ENCODE measurements at regions not wholly inside any gene's neighbourhood (a gene's known extent, or its start where the extent isn't known, plus 50 kb on each side); places are given as distances from the start of the nearest gene placed in this dataset.
"Not testable (repeated sequence)": the region's sequence is repeated elsewhere in the genome, so short reads cannot be mapped to it uniquely, and the experiment has no call there.

- Mint-ChIP-seq H3K27me3 (peaks cover 2% of the 10 kb centered on the region), H3K27ac (no peak overlapping the region), H3K4me3 (no peak overlapping the region), H3K4me1 (no peaks in the 10 kb centered on the region), H3K9me3 (peaks cover 4 to 15% of the 10 kb centered on the region in 2 donors)
- ATAC-seq = no peak
- no peak for DNase-seq
Measured at GRCh38 chr17:37859451-37859850, 64.8 kb upstream of the TBC1D3K start.

GRCh38 chr17:37858391-37858790 is 65.8 kb upstream of the TBC1D3K start:
- H3K9me3 Mint-ChIP-seq = peaks cover 4 to 15% of the 10 kb centered on the region in 2 donors
- H3K27ac Mint-ChIP-seq, H3K27me3 Mint-ChIP-seq, H3K4me1 Mint-ChIP-seq, DNase-seq, H3K4me3 Mint-ChIP-seq, ATAC-seq: not testable (repeated sequence)

- Mint-ChIP-seq H3K27me3 (no peaks in the 10 kb centered on the region), H3K4me3 (no peak overlapping the region), H3K27ac (no peak overlapping the region), H3K4me1 (no peaks in the 10 kb centered on the region), H3K9me3 (peaks cover 4 to 15% of the 10 kb centered on the region in 2 donors)
- ATAC-seq (no peak), DNase-seq (no peak)
Measured at GRCh38 chr17:37856245-37856644, 68.0 kb upstream of the TBC1D3K start.

- DNase-seq = no peak
- Mint-ChIP-seq H3K27ac (peak overlapping the region in 1 of 2 donors; percentile 59), H3K4me3 (no peak overlapping the region), H3K9me3 (no peaks in the 10 kb centered on the region), H3K27me3 (peaks cover 7% of the 10 kb centered on the region), H3K4me1 (peaks cover 31% of the 10 kb centered on the region)
- ATAC-seq = no peak
Measured at GRCh38 chr17:37849617-37849972, 74.6 kb upstream of the TBC1D3K start.

GRCh38 chr17:37848690-37849616 is 75.3 kb upstream of the TBC1D3K start:
- ATAC-seq = peak; percentile 91
- no peaks in the 10 kb centered on the region for H3K9me3 Mint-ChIP-seq
- peak overlapping the region; percentile 4 to 30 for H3K4me3 Mint-ChIP-seq
- peak; percentile 23 to 46 for DNase-seq
- peaks cover 7% of the 10 kb centered on the region for H3K27me3 Mint-ChIP-seq
- H3K27ac Mint-ChIP-seq = peak overlapping the region in 1 of 2 donors; percentile 59
- H3K4me1 Mint-ChIP-seq = peaks cover 38% of the 10 kb centered on the region

- H3K9me3 Mint-ChIP-seq = no peaks in the 10 kb centered on the region
- H3K4me3 Mint-ChIP-seq = no peak overlapping the region
- DNase-seq (peak in 1 of 2 donors; percentile 28), ATAC-seq (peak; percentile 63)
- no peak overlapping the region for H3K27ac Mint-ChIP-seq
- H3K27me3 Mint-ChIP-seq = peaks cover 7% of the 10 kb centered on the region
- H3K4me1 Mint-ChIP-seq = peaks cover 42% of the 10 kb centered on the region
Measured at GRCh38 chr17:37847811-37848331, 76.3 kb upstream of the TBC1D3K start.

- ATAC-seq = no peak
- H3K27ac Mint-ChIP-seq = no peak overlapping the region
- H3K4me1 Mint-ChIP-seq = peaks cover 42% of the 10 kb centered on the region
- no peaks in the 10 kb centered on the region for H3K9me3 Mint-ChIP-seq
- no peak for DNase-seq
- H3K27me3 Mint-ChIP-seq = peaks cover 10% of the 10 kb centered on the region
- H3K4me3 Mint-ChIP-seq = no peak overlapping the region
Measured at GRCh38 chr17:37847102-37847501, 77.1 kb upstream of the TBC1D3K start.

GRCh38 chr17:37844977-37845293 is 79.3 kb upstream of the TBC1D3K start:
- ATAC-seq (no peak), DNase-seq (no peak)
- H3K9me3 Mint-ChIP-seq = no peaks in the 10 kb centered on the region
- peaks cover 42% of the 10 kb centered on the region for H3K4me1 Mint-ChIP-seq
- peaks cover 17% of the 10 kb centered on the region for H3K27me3 Mint-ChIP-seq
- H3K4me3 Mint-ChIP-seq = peak overlapping the region; percentile 54 to 63
- H3K27ac Mint-ChIP-seq = no peak overlapping the region

GRCh38 chr17:37844158-37844976 is 79.8 kb upstream of the TBC1D3K start:
- Mint-ChIP-seq H3K27me3 (peaks cover 17% of the 10 kb centered on the region), H3K9me3 (no peaks in the 10 kb centered on the region), H3K4me3 (peak overlapping the region; percentile 54 to 63), H3K27ac (peak overlapping the region in 1 of 2 donors; percentile 22), H3K4me1 (peaks cover 40% of the 10 kb centered on the region)
- ATAC-seq = peak; percentile 82
- DNase-seq = peak; percentile 71

GRCh38 chr17:37842401-37842800 is 81.8 kb upstream of the TBC1D3K start:
- no peaks in the 10 kb centered on the region for H3K9me3 Mint-ChIP-seq
- H3K27ac Mint-ChIP-seq = no peak overlapping the region
- no peak for DNase-seq
- no peak for ATAC-seq
- H3K27me3 Mint-ChIP-seq = peaks cover 26% of the 10 kb centered on the region
- no peak overlapping the region for H3K4me3 Mint-ChIP-seq
- H3K4me1 Mint-ChIP-seq = peaks cover 21% of the 10 kb centered on the region

GRCh38 chr17:37841232-37841631 is 83.0 kb upstream of the TBC1D3K start:
- H3K4me1 Mint-ChIP-seq = peaks cover 16% of the 10 kb centered on the region
- ATAC-seq = no peak
- H3K27ac Mint-ChIP-seq = no peak overlapping the region
- peaks cover 26% of the 10 kb centered on the region for H3K27me3 Mint-ChIP-seq
- no peaks in the 10 kb centered on the region for H3K9me3 Mint-ChIP-seq
- no peak overlapping the region for H3K4me3 Mint-ChIP-seq
- no peak for DNase-seq

GRCh38 chr17:37840576-37840975 is 83.6 kb upstream of the TBC1D3K start:
- ATAC-seq (no peak), DNase-seq (no peak)
- H3K4me3 Mint-ChIP-seq = no peak overlapping the region
- peaks cover 19% of the 10 kb centered on the region for H3K27me3 Mint-ChIP-seq
- H3K27ac Mint-ChIP-seq = no peak overlapping the region
- H3K4me1 Mint-ChIP-seq = peaks cover 16% of the 10 kb centered on the region
- H3K9me3 Mint-ChIP-seq = no peaks in the 10 kb centered on the region

GRCh38 chr17:37839196-37839978 is 84.8 kb upstream of the TBC1D3K start:
- H3K4me1 Mint-ChIP-seq = peaks cover 16% of the 10 kb centered on the region
- H3K9me3 Mint-ChIP-seq = no peaks in the 10 kb centered on the region
- H3K27ac Mint-ChIP-seq = no peak overlapping the region
- no peak for ATAC-seq
- H3K27me3 Mint-ChIP-seq = peaks cover 19% of the 10 kb centered on the region
- no peak for DNase-seq
- no peak overlapping the region for H3K4me3 Mint-ChIP-seq

GRCh38 chr17:37838276-37838675 is 85.9 kb upstream of the TBC1D3K start:
- no peak for ATAC-seq
- no peak overlapping the region for H3K27ac Mint-ChIP-seq
- H3K9me3 Mint-ChIP-seq = no peaks in the 10 kb centered on the region
- no peak for DNase-seq
- H3K27me3 Mint-ChIP-seq = peaks cover 19% of the 10 kb centered on the region
- no peak overlapping the region for H3K4me3 Mint-ChIP-seq
- peaks cover 17% of the 10 kb centered on the region for H3K4me1 Mint-ChIP-seq

GRCh38 chr17:37836593-37836992 is 87.6 kb upstream of the TBC1D3K start:
- Mint-ChIP-seq H3K27ac (no peak overlapping the region), H3K27me3 (peaks cover 11% of the 10 kb centered on the region), H3K4me1 (peaks cover 23% of the 10 kb centered on the region), H3K9me3 (no peaks in the 10 kb centered on the region), H3K4me3 (no peak overlapping the region)
- no peak for ATAC-seq
- no peak for DNase-seq
